Endodermal cell (in vitro differentiated cells): ENCODE measurements at regions not wholly inside any gene's neighbourhood (a gene's known extent, or its start where the extent isn't known, plus 50 kb on each side); places are given as distances from the start of the nearest gene placed in this dataset.
A peak's percentile ranks its signal among the peaks of the same experiment; 100 is the strongest.

Experiments
- DNase-seq: peaks from one replicate; pipeline ENCODE4 v3.0.0-alpha.2; 2017
- H3K27ac ChIP-seq: 2 replicates; pipeline ENCODE4 v1.5.1; 2013; ENCODE audit warnings: mild to moderate bottlenecking, low read depth, low read length, moderate library complexity
- H3K27me3 ChIP-seq: 2 replicates; pipeline ENCODE4 v1.6.1; 2013; ENCODE audit warnings: mild to moderate bottlenecking, low read length, moderate library complexity; ENCODE audit not compliant: insufficient read depth, control insufficient read depth, poor library complexity, severe bottlenecking
- H3K36me3 ChIP-seq: 2 replicates; pipeline ENCODE4 v1.7.0; 2013; ENCODE audit warnings: mild to moderate bottlenecking, low read length, moderate library complexity; ENCODE audit not compliant: control insufficient read depth, insufficient read depth
- H3K4me1 ChIP-seq: one replicate; pipeline ENCODE4 v1.7.0; 2013; ENCODE audit warnings: low read length; ENCODE audit not compliant: control insufficient read depth, insufficient read depth
- H3K4me3 ChIP-seq: 2 replicates; pipeline ENCODE4 v1.5.1; 2013; ENCODE audit warnings: mild to moderate bottlenecking, low read length, moderate library complexity
- H3K9ac ChIP-seq: 2 replicates; pipeline ENCODE4 v1.6.1; 2013; ENCODE audit warnings: mild to moderate bottlenecking, low read length, moderate library complexity; ENCODE audit not compliant: poor library complexity, severe bottlenecking; ENCODE audit errors: extremely low read depth
- H3K9me3 ChIP-seq: 2 replicates; pipeline ENCODE4 v1.6.1; 2013; ENCODE audit warnings: mild to moderate bottlenecking, low read length, moderate library complexity; ENCODE audit not compliant: control insufficient read depth
- H3K27ac Mint-ChIP-seq: 2 replicates; pipeline ENCODE4 v1.8.0; 2020; ENCODE audit warnings: mixed read lengths
- H3K27me3 Mint-ChIP-seq: 2 replicates; pipeline ENCODE4 v1.8.0; 2021; ENCODE audit warnings: mild to moderate bottlenecking, mixed read lengths; ENCODE audit not compliant: insufficient read depth
- H3K36me3 Mint-ChIP-seq: 2 replicates; pipeline ENCODE4 v1.8.0; 2020; ENCODE audit warnings: low read depth, mixed read lengths
- H3K4me1 Mint-ChIP-seq: 2 replicates; pipeline ENCODE4 v1.8.0; 2020; ENCODE audit warnings: mixed read lengths
- H3K4me3 Mint-ChIP-seq: 2 replicates; pipeline ENCODE4 v1.8.0; 2020; ENCODE audit warnings: mild to moderate bottlenecking, moderate library complexity, mixed read lengths
- H3K9me3 Mint-ChIP-seq: 2 replicates; pipeline ENCODE4 v1.8.0; 2020; ENCODE audit warnings: mild to moderate bottlenecking, mixed read lengths
- CTCF ChIP-seq: fragments of 200-600 bp; sonication (generic); conservative IDR thresholded peaks from 2 replicates; pipeline ENCODE4 v1.5.0; 2021; ENCODE audit warnings: antibody characterized with exemption, mild to moderate bottlenecking
- WGBS, 2 experiments: methylation state at CpG; one replicate each; pipeline versions ENCODE4 v1.1.5 to v1.1.7; 2013; ENCODE audit warnings: missing lambda C conversion rate in 2 of 2, mixed read lengths in 1 of 2; ENCODE audit not compliant: insufficient coverage in 1 of 2, insufficient read length in 1 of 2; 5-methylcytosine and 5-hydroxymethylcytosine counted together

- no peak for DNase-seq
- Mint-ChIP-seq H3K27me3 (peaks cover 28% of the 10 kb centered on the region), H3K36me3 (no peaks in the 10 kb centered on the region), H3K27ac (no peak overlapping the region), H3K4me3 (no peak overlapping the region), H3K9me3 (no peaks in the 10 kb centered on the region), H3K4me1 (no peaks in the 10 kb centered on the region)
- no peak overlapping the region for H3K27ac ChIP-seq
- no peaks in the 10 kb centered on the region for H3K9me3 ChIP-seq
- H3K4me1 ChIP-seq: no peaks in the 10 kb centered on the region
- H3K27me3 ChIP-seq: peaks cover 8% of the 10 kb centered on the region
- peak; percentile 46 for TF ChIP-seq CTCF
- H3K9ac ChIP-seq: no peak overlapping the region
- no peaks in the 10 kb centered on the region for H3K36me3 ChIP-seq
- no peak overlapping the region for H3K4me3 ChIP-seq
- 76 to 79% methylated on average over 9 to 10 of the region's 10 CpGs for WGBS, 2 experiments
Observed at GRCh38 chr2:64865831-64866345, 123.3 kb upstream of the SLC1A4 start.

- Mint-ChIP-seq H3K9me3 (no peaks in the 10 kb centered on the region), H3K4me1 (no peaks in the 10 kb centered on the region), H3K27me3 (peaks cover 28% of the 10 kb centered on the region), H3K27ac (no peak overlapping the region), H3K36me3 (no peaks in the 10 kb centered on the region), H3K4me3 (no peak overlapping the region)
- H3K36me3 ChIP-seq: no peaks in the 10 kb centered on the region
- no peaks in the 10 kb centered on the region for H3K4me1 ChIP-seq
- no peak for DNase-seq
- H3K27ac ChIP-seq: no peak overlapping the region
- TF ChIP-seq CTCF: no peak
- H3K9me3 ChIP-seq: no peaks in the 10 kb centered on the region
- no peak overlapping the region for H3K4me3 ChIP-seq
- H3K9ac ChIP-seq: no peak overlapping the region
- 83% methylated on average over 4 to 8 of the region's 8 CpGs for WGBS, 2 experiments
- peaks cover 8% of the 10 kb centered on the region for H3K27me3 ChIP-seq
Observed at GRCh38 chr2:64866797-64867196, 122.4 kb upstream of the SLC1A4 start.

GRCh38 chr2:64867253-64867996 is 121.8 kb upstream of the SLC1A4 start:
- no peak for DNase-seq
- Histone ChIP-seq H3K27me3 (peaks cover 8% of the 10 kb centered on the region), H3K9ac (no peak overlapping the region), H3K27ac (no peak overlapping the region), H3K9me3 (no peaks in the 10 kb centered on the region), H3K4me3 (no peak overlapping the region), H3K36me3 (no peaks in the 10 kb centered on the region), H3K4me1 (no peaks in the 10 kb centered on the region)
- no peak for TF ChIP-seq CTCF
- peaks cover 28% of the 10 kb centered on the region for H3K27me3 Mint-ChIP-seq
- no peak overlapping the region for H3K4me3 Mint-ChIP-seq
- no peaks in the 10 kb centered on the region for H3K4me1 Mint-ChIP-seq
- H3K9me3 Mint-ChIP-seq: no peaks in the 10 kb centered on the region
- no peak overlapping the region for H3K27ac Mint-ChIP-seq
- no peaks in the 10 kb centered on the region for H3K36me3 Mint-ChIP-seq
- 93 to 100% methylated on average over 6 to 9 of the region's 9 CpGs for whole genome bisulfite sequencing, 2 experiments
